ENCODE measurements at regions not wholly inside any gene's neighbourhood (a gene's known extent, or its start where the extent isn't known, plus 50 kb on each side); places are given as distances from the start of the nearest gene placed in this dataset.

- WGBS (ENCODE audit: extremely low coverage, insufficient read length, low lambda C conversion rate) = no CpG with 5 or more reads among the region's 3 CpGs
- Histone ChIP-seq H3K14ac (ENCODE audit: insufficient read depth, low read length) (no peak overlapping the region), H3K23ac (ENCODE audit: insufficient read length, low read depth, low read length) (no peak overlapping the region)
Observed at GRCh38 chr15:66922608-66923007, 142.8 kb upstream of the SMAD3 start.

More at GRCh38 chr15:66922608-66923007, 142.8 kb upstream of the SMAD3 start:
- no peak for TF ChIP-seq CTCF (conservative IDR thresholded peaks at IDR 0.05)
- Histone ChIP-seq H3K79me2 (ENCODE audit: insufficient read depth, low read length) (no peaks in the 10 kb centered on the region), H2AFZ (ENCODE audit: low read length) (no peak overlapping the region), H2AK5ac (ENCODE audit: insufficient read length, low read length) (no peak overlapping the region), H3K27ac (ENCODE audit: insufficient read length, low read depth, low read length) (no peak overlapping the region), H2BK15ac (ENCODE audit: low read depth, low read length) (no peak overlapping the region), H2BK20ac (ENCODE audit: low read depth, low read length, poor library complexity, severe bottlenecking) (no peak overlapping the region), H4K20me1 (ENCODE audit: control insufficient read depth, insufficient read depth, insufficient read length) (no peaks in the 10 kb centered on the region), H4K5ac (ENCODE audit: insufficient read length, low read depth, low read length) (no peak overlapping the region), H4K91ac (ENCODE audit: insufficient read length, low read depth, low read length) (no peak overlapping the region), H3K79me1 (ENCODE audit: insufficient read depth, low read depth, low read length, poor library complexity, severe bottlenecking) (no peaks in the 10 kb centered on the region), H4K8ac (replicated peaks; ENCODE audit: insufficient read length, low read depth, low read length) (no peak overlapping the region), H3K27me3 (ENCODE audit: insufficient read depth, low read length) (no peaks in the 10 kb centered on the region), H3K18ac (ENCODE audit: insufficient read length, low read depth, low read length) (no peak overlapping the region), H3K9me3 (ENCODE audit: control insufficient read depth, low read depth, low read length) (no peaks in the 10 kb centered on the region), H3K4ac (ENCODE audit: low read depth, low read length) (no peak overlapping the region), H3K23me2 (ENCODE audit: insufficient read length, low read depth, low read length, poor library complexity, severe bottlenecking) (no peaks in the 10 kb centered on the region), H3T11ph (ENCODE audit: low read length) (no peak overlapping the region), H3K4me2 (ENCODE audit: insufficient read depth, insufficient read length, low read length) (no peak overlapping the region), H3K4me1 (ENCODE audit: insufficient read depth, low read length) (no peaks in the 10 kb centered on the region), H2BK12ac (ENCODE audit: insufficient read length, low read depth, low read length) (no peak overlapping the region), H3K9ac (ENCODE audit: extremely low read depth, insufficient read length, low read length) (no peak overlapping the region), H2BK5ac (ENCODE audit: insufficient read length, low read length) (no peak overlapping the region), H2BK120ac (ENCODE audit: low read depth, low read length, poor library complexity, severe bottlenecking) (no peak overlapping the region), H3K56ac (ENCODE audit: insufficient read length, low read depth, low read length) (no peak overlapping the region)
- H3K4me1 Mint-ChIP-seq = peaks cover 0 to 10% of the 10 kb centered on the region in 2 experiments
- no peak overlapping the region for H3K27ac Mint-ChIP-seq
- peaks cover 0 to 2% (median 0%) of the 10 kb centered on the region in 3 experiments; a peak in 2 of 7 replicates for H3K36me3 Mint-ChIP-seq (ENCODE audit: insufficient read depth in 1 of 3, low read depth in 3 of 3)
- DNase-seq = no peak
- no peak overlapping the region for H3K4me3 Mint-ChIP-seq
- no peaks in the 10 kb centered on the region; a peak in 2 of 5 replicates for H3K9me3 Mint-ChIP-seq
- H3K27me3 Mint-ChIP-seq (ENCODE audit: low read depth) = peaks cover 15% of the 10 kb centered on the region

Data from H9 (cell line).